G401 (cell line): ENCODE measurements at regions not wholly inside any gene's neighbourhood (a gene's known extent, or its start where the extent isn't known, plus 50 kb on each side); places are given as distances from the start of the nearest gene placed in this dataset.

ENCODE experiments used
- DNase-seq: peaks from one replicate; pipeline ENCODE4 v3.0.0-alpha.2; 2015; ENCODE audit warnings: low spot score
- in situ Hi-C: cut with HindIII; loops from 2 replicates; pipeline ENCODE4 v1.10.0; 2016; ENCODE audit warnings: low sequenced_read_pairs, mixed read lengths

DNA sequence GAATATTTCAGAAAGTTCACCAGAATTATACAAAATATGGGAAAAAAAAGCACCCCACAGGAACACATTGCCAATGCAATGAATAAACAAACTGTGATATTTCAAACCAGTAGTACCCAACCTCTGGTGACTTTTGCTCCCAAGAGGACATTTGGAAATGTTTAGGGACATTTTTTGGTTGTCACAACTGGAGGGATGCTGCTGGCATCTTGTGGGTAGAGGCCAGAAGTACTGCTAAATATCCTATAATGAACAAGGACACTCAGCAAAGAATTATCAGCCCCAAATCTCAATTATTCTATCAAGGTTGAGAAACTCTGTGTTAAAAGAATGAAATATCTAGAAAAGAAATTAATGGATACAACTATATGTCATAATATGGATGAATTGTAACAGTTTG lies 1334.4 kb upstream of the FLRT2 start:
- in situ Hi-C loops = no loop called here
- no peak for DNase-seq

DNA sequence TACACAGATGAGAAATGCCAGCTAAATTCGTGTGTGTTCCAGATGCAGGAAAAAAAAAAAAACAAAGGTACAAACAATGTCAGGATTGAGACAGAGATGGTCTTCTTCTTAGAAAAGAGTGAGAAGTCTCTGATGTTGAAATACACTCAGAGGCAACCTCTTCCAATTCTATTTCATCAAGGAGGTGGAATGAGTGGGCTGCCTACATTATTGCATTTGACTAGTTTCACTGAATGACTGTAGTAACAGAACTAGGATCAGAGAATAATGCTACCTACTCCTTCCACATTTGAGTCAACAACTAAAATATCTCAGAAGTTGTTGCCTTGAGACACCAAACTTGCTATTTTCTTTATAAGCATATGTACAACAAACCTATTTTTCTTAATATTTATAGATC lies 1332.2 kb upstream of the FLRT2 start:
- no peak for DNase-seq
- in situ Hi-C loops = no loop called here

DNA sequence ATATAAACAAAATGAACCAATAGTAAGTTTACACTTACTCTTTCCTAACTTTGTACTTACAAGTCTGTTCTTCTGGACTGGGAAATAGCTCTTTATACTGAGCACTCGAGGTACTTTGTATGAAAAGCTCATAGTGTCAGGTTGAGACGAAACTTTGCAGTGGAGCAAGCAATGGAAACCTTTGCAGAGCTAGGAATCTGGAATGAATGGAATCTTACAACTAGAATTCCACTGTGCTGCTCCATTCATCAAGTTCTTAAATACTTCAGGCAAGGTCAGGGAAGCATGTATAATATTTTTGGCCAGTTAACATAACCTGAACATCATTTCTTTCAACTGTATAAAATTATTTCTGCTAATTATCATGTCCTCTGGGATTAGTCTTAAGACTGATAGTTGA lies 1327.5 kb upstream of the FLRT2 start:
- DNase-seq = no peak
- in situ Hi-C loops = no loop called here

DNA sequence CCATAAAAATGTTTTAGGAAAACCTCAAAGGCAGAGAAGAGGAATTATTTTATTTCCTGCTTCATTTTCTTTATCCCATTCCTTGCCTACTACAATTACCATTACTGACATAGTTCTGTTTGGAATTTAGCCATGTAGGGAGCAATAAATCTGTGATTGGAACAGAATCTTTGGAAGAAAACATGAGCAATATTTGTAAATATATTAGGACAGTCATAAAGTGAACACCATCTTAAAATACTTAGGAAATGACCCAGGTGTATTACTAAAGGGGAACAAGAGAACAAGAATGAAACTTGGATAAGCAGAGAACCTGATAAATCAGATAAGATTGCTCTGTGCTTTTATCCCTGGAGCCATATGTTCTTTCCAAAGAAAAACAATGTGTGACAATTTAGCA lies 1326.0 kb upstream of the FLRT2 start:
- in situ Hi-C loops = no loop called here
- DNase-seq = no peak

DNA sequence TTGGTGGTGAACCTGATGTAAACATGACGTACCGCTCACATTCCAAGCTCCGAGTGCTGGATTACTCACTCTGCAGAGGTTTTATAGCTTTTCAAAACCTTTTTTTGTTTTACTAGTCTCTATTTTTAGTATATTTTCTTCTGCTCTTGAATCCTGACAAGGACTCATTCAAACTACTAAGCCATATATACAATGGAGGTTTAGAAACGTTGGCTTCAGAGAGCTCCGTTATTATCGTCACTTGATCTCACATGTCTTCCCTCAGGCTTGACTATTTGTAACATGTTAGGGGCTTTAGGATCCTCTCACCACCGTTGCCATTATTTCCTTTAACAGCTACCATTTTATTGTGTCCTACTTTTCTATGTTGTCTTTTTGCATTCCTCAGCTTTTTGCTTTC lies 1321.5 kb upstream of the FLRT2 start:
- no peak for DNase-seq
- in situ Hi-C loops = no loop called here

DNA sequence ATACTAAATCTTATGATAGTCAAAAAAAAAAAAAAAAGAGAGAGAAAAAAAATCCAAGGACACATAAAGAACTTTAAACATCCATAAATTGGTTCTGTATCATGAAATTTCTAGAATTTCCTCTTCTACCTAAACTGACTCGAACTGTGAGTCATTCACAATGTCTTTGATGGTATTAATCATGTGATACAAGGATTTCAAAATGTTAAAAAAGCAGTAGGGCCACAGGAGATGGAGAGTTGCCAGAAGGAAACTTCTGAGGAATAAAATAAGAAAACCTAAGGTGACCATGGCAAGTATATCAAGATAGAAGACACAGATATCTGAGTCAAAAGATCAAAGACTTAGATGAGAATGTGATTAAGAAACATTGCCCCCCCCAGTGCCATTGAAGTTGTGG lies 1320.9 kb upstream of the FLRT2 start:
- no peak for DNase-seq
- in situ Hi-C loops = no loop called here

DNA sequence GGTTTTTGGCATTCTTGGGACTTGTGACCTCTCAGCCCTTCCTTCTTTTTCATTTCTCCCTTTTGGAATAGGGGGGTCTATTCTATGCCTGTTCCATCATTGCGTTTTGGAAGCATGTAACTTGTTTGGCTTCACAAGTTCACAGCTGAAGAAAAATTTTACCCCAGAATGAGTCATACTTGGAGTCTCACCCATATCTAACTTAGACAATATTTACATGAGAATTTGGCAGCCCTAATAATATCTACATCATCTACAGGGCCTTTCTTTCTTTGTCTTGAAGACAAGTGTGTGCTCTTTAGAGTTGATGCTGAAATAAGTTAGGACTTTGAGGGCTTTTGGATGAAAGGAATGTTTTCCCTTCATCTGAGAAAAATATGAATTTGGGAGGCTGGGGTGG lies 1312.9 kb upstream of the FLRT2 start:
- in situ Hi-C loops = no loop called here
- DNase-seq = no peak

DNA sequence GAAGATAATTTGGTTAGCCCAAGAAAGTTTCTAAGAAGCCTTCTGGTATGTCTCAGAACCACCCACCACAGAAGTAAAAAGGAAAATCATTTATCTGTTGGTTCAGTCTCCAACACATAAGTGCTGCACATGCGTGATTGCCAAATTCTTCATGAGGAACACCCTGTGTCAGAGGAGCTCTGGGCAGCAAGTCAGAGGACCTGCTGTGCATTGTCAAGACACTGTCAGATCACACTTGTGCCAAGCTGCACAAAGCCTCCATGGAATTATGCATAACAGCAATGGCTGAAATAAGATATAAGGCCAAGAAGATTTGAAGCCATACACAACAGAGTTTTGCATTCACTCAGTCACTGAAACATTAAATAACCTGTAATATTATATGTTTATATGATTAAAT lies 1304.7 kb upstream of the FLRT2 start:
- peak; percentile 49 for DNase-seq
- in situ Hi-C loops = no loop called here

DNA sequence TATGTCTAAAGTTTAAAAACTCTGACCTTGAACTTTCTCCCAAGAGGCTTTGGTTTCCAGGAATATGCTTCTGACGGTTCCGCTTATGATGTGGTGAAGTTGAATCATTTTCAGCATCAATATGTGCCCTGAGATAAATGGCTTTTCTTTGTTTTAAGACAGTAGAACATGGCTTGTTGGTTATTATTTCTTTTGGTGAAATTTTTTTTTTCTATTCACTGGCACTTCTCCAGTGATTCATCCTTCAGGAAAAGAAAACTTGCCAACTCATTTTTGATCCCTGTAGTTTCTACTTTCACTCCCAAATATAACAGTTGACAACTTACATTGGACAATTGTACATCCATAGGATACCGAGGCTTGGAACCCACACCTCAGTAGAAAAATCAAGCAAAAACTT lies 1301.2 kb upstream of the FLRT2 start:
- in situ Hi-C loops = no loop called here
- no peak for DNase-seq

DNA sequence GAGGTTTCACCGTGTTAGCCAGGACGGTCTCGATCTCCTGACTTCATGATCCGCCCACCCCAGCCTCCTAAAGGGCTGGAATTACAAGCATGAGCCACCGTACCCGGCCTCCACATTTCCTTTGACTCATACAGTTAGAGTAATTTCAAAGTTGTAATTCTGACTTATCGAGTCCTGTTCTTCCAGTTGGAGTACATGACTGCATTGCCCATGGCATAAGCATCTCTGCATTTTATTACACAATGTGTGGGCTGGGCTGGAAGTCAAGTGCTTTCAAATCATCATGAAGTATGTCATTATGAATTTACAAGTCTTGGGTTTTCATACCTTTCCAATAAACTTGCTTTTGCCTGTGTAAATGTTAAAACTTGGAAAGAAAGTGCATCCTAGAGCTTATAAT lies 1295.7 kb upstream of the FLRT2 start:
- DNase-seq = no peak
- in situ Hi-C loops = no loop called here

DNA sequence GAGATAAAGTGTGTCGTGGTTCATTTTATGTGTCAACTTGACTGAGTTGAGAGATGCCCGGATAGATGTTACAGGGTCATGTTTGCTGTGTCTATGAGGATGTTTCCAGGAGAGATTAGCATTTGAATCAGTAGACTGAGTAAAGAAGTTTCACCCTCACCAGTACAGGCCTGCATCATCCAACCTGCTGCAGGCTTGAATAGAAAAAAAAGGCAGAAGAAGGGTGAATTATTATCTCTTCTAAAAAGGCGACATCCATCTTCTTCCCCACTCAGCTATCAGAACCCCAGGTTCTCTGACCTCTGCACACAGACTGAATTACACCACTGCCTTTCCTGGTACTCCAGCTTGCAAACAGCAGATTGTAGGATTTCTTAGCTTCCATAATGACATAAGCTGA lies 1293.7 kb upstream of the FLRT2 start:
- in situ Hi-C loops = no loop called here
- no peak for DNase-seq

DNA sequence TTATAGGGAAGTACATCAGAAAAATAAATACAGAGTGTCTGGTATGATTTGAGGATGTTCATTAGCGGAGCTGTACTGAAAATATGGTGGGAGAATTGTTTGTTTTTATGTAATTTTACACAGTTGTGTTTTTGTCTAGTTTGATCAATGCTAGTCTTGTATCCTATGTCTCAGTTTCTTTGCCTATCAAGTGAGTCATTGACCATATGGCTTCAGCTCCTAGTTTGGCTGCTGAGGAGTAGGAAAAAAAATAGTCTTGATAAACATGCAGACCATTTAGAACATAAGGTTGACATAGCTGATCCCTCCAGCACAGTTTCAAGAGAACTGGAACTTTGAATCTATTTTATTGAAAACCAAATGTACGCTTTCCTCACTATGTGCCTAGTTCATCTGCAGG lies 1292.1 kb upstream of the FLRT2 start:
- in situ Hi-C loops = no loop called here
- DNase-seq = no peak

DNA sequence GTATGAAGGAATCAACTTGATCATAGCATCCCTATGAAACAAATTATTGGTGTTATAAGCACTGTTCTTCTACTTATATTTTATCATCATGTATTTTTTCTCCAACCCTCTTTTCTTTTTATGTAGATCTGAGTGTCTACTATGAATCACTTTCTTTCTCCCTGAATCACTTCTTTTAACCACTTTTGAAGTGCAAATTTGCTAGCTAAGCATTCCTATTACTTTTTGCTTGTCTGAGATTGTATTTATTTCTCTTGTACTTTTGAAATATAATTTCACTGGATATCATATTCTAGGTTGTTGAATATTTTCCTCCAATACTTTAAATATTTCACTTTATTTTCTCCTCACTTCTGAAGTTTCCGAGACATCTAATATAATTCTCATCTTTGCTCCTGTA lies 1282.3 kb upstream of the FLRT2 start:
- no peak for DNase-seq
- in situ Hi-C loops = no loop called here

DNA sequence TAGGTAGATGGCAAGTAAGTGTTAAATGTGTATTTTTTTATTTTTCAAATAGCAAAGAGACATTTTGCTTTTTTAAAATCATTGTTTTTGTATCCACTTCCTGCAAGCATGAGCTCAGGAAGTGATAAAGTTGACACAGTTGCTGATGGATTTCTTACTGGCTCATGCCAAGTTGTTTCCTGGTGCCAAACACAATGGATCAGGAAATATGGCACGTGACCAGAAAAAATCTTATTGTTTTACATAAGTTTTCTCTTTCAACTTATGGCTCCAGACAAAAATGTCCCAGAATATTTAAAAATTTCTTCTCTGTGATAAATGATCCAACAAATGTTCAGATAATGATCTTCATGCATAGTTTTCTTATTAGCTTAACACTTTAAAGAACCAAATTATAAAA lies 1279.1 kb upstream of the FLRT2 start:
- in situ Hi-C loops = no loop called here

DNA sequence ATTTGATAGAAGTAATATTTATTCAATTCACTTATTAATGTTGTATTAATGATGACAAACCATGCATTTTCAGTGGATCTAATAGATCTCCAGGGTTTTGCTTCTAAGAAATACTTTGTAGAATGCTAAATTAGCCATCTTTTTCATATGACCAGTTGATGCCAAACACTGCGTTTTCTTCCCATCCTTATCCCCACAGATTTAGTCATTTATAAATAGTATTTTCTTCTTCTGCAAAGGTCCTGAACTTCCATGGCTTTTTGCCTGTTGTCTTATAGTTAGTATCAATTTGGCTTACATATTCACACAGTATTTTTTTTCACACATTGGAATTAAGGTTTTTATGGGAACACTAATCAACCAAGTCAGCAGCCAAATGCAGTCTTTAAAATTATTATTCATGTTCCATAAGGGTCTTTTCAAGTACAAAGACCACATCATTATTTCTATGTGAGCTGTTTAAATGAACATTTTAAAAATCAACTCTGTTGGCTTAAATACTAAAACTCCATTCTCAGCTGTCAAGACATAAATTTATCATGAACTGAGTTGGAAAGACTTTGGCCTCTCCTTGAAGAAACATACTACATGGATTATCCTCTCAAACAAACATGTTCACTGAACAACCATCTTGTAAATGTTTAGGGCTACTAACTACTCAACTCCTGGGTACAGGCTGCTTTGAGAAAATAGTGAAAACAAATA lies 1278.4 kb upstream of the FLRT2 start:
- DNase-seq = no peak
- in situ Hi-C loops = no loop called here

More for the DNA sequence above, 1279.1 kb upstream of the FLRT2 start:
- DNase-seq = no peak

DNA sequence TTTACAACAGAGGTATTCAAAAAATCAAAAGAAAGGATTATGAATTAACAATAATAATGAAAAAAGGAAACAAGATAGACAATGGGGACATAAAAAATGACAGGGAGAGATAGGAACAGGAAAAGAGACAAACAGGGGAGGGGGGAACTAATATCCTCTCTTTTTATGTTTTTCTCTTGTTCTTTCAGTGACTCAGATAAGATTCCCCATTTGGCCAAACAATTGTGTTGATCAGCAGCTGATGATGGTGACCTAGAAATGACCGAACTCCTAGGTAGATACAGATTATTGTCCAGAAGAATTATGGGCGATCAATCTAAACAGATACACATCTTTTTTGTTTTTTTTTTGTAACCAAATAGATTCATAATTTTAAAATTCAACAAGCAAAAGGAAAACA lies 1277.2 kb upstream of the FLRT2 start:
- in situ Hi-C loops = no loop called here
- DNase-seq = no peak

DNA sequence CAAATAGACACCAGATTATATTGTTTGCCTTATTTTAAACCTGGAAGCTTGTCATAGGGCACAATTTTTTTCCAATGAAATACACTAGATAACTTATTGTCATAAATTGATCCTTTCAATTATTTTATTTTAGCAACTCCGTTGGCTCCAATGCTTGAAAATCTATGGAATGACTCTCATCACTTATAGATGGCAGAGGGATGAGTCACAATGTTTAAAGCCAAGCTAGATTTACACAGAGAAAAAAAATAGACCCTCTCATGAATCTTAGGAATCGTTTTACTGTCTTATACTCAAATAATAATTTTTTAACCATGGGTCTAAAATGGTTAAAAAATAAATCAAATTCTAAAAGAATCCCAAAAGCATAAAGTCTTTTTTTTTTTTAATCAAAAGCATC lies 1276.6 kb upstream of the FLRT2 start:
- no peak for DNase-seq
- in situ Hi-C loops = no loop called here

DNA sequence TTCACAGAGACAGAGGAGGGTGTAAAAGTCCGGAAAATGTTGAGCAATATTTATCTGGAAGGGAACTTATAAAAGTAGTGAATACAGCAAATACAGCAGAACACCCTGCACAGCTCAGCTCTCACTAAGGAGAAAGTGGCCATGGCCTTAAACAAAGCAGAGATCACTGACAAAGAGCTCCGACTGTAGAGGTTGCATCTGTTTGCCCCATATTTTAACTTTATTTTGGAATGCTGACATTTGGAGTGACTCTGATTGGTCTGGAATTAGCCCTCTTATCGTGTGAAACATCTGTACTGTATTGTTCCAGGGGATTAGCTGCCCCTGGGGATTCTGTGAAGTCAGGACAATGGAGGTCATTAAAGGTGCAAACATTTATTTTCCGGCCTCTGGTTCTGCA lies 1275.7 kb upstream of the FLRT2 start:
- in situ Hi-C loops = no loop called here
- no peak for DNase-seq

DNA sequence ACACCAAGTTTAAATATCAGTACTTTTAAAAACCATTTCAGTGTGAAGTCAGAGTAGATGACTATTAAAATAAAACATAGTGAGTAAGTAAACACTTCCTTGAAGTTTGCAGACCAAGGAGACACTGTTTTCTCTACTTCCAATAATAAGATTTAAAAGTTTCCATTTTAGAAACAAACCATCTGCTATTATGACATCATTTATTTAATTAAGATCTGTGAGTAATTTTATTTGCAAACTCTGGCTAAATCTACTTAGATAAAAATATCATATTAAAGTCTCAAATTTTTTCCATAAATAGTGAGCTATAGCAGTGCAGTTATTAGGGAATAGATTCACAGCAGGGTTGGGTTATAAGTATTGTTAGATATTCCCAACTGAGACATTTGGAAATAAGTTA lies 1267.0 kb upstream of the FLRT2 start:
- in situ Hi-C loops = no loop called here
- no peak for DNase-seq

DNA sequence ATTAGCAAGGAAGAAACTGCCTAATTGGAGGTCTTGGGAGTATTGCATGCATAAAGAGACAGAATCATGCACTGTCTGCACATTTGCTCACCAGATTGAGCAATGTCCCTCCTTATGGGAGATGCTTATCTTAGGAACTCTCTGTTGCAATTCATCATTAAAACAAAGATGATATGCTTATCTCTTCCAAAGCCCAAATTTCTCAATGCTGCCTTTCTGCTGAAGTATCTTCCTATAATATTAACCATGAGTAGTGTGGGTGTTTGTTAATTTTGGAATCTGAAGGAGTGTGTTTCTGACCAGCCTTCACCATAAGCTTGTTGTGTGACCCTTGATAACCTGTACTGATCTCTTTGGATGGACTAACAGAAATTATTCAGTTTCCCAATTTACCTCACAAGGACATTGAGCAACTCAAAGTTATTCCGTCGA lies 1257.6 kb upstream of the FLRT2 start:
- in situ Hi-C loops = no loop called here
- no peak for DNase-seq

DNA sequence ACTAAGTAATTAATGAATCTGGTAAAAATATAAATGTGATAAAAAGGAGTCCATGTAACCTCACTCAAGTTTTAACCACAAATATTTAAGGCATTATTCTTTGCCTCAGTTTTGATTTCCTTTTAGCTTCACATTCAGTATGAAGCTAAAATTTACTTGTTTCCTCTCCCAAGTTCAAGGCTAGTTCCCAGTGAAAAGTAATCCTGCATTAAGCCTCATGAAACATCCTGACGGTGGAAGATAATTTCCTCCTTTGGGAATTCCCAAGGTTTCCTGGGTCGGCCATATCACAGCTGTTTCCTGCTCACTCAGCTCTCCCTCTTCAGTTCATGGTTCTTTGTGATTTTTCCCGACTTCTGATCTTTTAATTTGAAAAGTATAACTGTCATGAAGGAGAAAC lies 1256.8 kb upstream of the FLRT2 start:
- in situ Hi-C loops = no loop called here
- no peak for DNase-seq

DNA sequence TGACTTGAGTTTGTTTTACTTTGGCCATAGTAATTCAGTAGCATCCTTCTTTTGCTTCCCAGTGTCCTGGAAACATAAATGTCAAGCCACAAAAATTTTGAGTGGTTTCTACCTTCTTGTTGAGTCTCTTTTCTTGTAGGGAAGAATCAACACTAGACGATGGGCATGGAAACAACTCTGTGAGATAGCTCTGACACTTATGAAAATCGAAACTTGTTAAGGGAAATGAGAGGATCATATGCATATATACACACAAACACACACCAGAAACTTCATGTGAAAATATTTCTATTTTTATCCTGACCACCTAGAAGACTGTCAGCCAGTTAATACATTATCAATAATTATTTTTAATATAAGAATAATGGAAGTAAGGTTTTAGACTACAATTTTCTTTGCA lies 1247.3 kb upstream of the FLRT2 start:
- in situ Hi-C loops = no loop called here
- no peak for DNase-seq
